Mesothelial cell of epicardium (in vitro differentiated cells): ENCODE measurements at regions not wholly inside any gene's neighbourhood (a gene's known extent, or its start where the extent isn't known, plus 50 kb on each side); places are given as distances from the start of the nearest gene placed in this dataset.

ENCODE experiments used
- DNase-seq, 2 experiments: peaks; one replicate each; pipeline ENCODE4 v3.0.0; 2021; ENCODE audit warnings: low spot score in 2 of 2; ENCODE audit not compliant: unreplicated experiment in 2 of 2
- H3K27ac Mint-ChIP-seq: 2 replicates; pipeline ENCODE4 v1.8.0; 2021; ENCODE audit warnings: mixed read lengths
- H3K27me3 Mint-ChIP-seq: 2 replicates; pipeline ENCODE4 v1.8.0; 2021; ENCODE audit warnings: low read depth, mixed read lengths
- H3K36me3 Mint-ChIP-seq: 2 replicates; pipeline ENCODE4 v1.8.0; 2021; ENCODE audit warnings: mixed read lengths
- H3K4me1 Mint-ChIP-seq: 2 replicates; pipeline ENCODE4 v1.8.0; 2021; ENCODE audit warnings: mixed read lengths
- H3K4me3 Mint-ChIP-seq: 2 replicates; pipeline ENCODE4 v1.8.0; 2021; ENCODE audit warnings: mild to moderate bottlenecking, moderate library complexity, mixed read lengths
- H3K9me3 Mint-ChIP-seq: 2 replicates; pipeline ENCODE4 v1.8.0; 2021; ENCODE audit warnings: mixed read lengths
- CTCF ChIP-seq: fragments of 200-600 bp; sonication (generic); IDR thresholded peaks from one replicate; pipeline ENCODE4 v1.5.0; 2021; ENCODE audit warnings: antibody characterized with exemption; ENCODE audit not compliant: unreplicated experiment

GRCh38 chr16:72536723-72537435 is 364.9 kb upstream of the PMFBP1 start:
- H3K4me3 Mint-ChIP-seq: no peak overlapping the region
- no peaks in the 10 kb centered on the region for H3K4me1 Mint-ChIP-seq
- DNase-seq: no peak
- no peaks in the 10 kb centered on the region for H3K27me3 Mint-ChIP-seq
- H3K27ac Mint-ChIP-seq: no peak overlapping the region
- H3K36me3 Mint-ChIP-seq: no peaks in the 10 kb centered on the region
- peaks cover 9% of the 10 kb centered on the region for H3K9me3 Mint-ChIP-seq
- TF ChIP-seq CTCF: no peak

GRCh38 chr16:72532906-72533410 is 361.0 kb upstream of the PMFBP1 start:
- H3K9me3 Mint-ChIP-seq: peaks cover 25% of the 10 kb centered on the region
- no peak overlapping the region for H3K4me3 Mint-ChIP-seq
- H3K27ac Mint-ChIP-seq: no peak overlapping the region
- no peaks in the 10 kb centered on the region for H3K4me1 Mint-ChIP-seq
- no peak for DNase-seq
- H3K27me3 Mint-ChIP-seq: no peaks in the 10 kb centered on the region
- no peak for TF ChIP-seq CTCF
- H3K36me3 Mint-ChIP-seq: peaks cover 10% of the 10 kb centered on the region

GRCh38 chr16:72530434-72530833 is 358.5 kb upstream of the PMFBP1 start:
- H3K9me3 Mint-ChIP-seq: peaks cover 32% of the 10 kb centered on the region
- no peak overlapping the region for H3K27ac Mint-ChIP-seq
- no peaks in the 10 kb centered on the region for H3K4me1 Mint-ChIP-seq
- no peaks in the 10 kb centered on the region for H3K27me3 Mint-ChIP-seq
- no peak overlapping the region for H3K4me3 Mint-ChIP-seq
- H3K36me3 Mint-ChIP-seq: peaks cover 10% of the 10 kb centered on the region
- DNase-seq: no peak
- TF ChIP-seq CTCF: no peak

GRCh38 chr16:72523087-72523486 is 351.1 kb upstream of the PMFBP1 start:
- Mint-ChIP-seq H3K27ac (no peak overlapping the region), H3K9me3 (peaks cover 57% of the 10 kb centered on the region), H3K27me3 (no peaks in the 10 kb centered on the region), H3K4me3 (no peak overlapping the region), H3K4me1 (no peaks in the 10 kb centered on the region), H3K36me3 (peaks cover 33% of the 10 kb centered on the region)
- no peak for DNase-seq
- TF ChIP-seq CTCF: no peak

GRCh38 chr16:72517154-72517553 is 345.2 kb upstream of the PMFBP1 start:
- Mint-ChIP-seq H3K9me3 (peaks cover 22% of the 10 kb centered on the region), H3K27me3 (no peaks in the 10 kb centered on the region), H3K36me3 (peaks cover 11% of the 10 kb centered on the region), H3K4me3 (no peak overlapping the region), H3K4me1 (no peaks in the 10 kb centered on the region), H3K27ac (no peak overlapping the region)
- TF ChIP-seq CTCF: no peak
- no peak for DNase-seq
